Lower leg skin (tissue), 3 donors: ENCODE measurements at regions not wholly inside any gene's neighbourhood (a gene's known extent, or its start where the extent isn't known, plus 50 kb on each side); places are given as distances from the start of the nearest gene placed in this dataset.

Experiments used
- POLR2A ChIP-seq, 2 donors: fragments of 450-650 bp; IDR thresholded peaks; one replicate each; pipeline ENCODE4 v1.6.1; 2016 to 2017; ENCODE audit warnings: antibody characterized with exemption in 2 of 2, mild to moderate bottlenecking in 1 of 2, moderate library complexity in 1 of 2
- TF ChIP-seq, protein P1 (sequence below), 3 donors: fragments of 450-650 bp; IDR thresholded peaks; one replicate each; pipeline ENCODE4 v1.5.1; 2016; ENCODE audit warnings: antibody characterized with exemption in 3 of 3, mild to moderate bottlenecking in 3 of 3, moderate library complexity in 2 of 3

DNA sequence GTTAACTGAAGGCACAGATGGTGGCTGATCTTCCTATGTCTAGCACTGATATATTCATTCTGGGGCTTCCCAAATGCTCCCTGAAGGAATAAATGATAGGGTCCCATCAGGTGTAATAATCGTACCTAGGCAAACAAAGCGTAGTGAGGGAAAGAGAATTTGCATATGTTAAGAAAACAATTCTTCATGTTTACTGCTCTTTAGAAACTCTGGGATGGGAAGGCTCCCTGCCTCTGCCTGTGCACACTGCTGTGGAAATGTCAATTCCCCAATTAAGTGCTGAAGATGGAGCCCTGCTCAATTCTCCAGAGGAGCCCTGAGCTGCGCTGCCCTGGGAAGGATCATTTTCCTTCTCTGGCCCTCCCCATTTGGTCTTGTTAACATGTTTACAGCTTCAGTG, 380.9 kb upstream of the ADARB2 start:
- no peak for TF ChIP-seq POLR2A (IDR thresholded peaks at IDR 0.05)
- TF ChIP-seq, protein P1, sequence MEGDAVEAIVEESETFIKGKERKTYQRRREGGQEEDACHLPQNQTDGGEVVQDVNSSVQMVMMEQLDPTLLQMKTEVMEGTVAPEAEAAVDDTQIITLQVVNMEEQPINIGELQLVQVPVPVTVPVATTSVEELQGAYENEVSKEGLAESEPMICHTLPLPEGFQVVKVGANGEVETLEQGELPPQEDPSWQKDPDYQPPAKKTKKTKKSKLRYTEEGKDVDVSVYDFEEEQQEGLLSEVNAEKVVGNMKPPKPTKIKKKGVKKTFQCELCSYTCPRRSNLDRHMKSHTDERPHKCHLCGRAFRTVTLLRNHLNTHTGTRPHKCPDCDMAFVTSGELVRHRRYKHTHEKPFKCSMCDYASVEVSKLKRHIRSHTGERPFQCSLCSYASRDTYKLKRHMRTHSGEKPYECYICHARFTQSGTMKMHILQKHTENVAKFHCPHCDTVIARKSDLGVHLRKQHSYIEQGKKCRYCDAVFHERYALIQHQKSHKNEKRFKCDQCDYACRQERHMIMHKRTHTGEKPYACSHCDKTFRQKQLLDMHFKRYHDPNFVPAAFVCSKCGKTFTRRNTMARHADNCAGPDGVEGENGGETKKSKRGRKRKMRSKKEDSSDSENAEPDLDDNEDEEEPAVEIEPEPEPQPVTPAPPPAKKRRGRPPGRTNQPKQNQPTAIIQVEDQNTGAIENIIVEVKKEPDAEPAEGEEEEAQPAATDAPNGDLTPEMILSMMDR (IDR thresholded peaks at IDR 0.05) = no peak
